ENCODE measurements at regions not wholly inside any gene's neighbourhood (a gene's known extent, or its start where the extent isn't known, plus 50 kb on each side); places are given as distances from the start of the nearest gene placed in this dataset.

DNA sequence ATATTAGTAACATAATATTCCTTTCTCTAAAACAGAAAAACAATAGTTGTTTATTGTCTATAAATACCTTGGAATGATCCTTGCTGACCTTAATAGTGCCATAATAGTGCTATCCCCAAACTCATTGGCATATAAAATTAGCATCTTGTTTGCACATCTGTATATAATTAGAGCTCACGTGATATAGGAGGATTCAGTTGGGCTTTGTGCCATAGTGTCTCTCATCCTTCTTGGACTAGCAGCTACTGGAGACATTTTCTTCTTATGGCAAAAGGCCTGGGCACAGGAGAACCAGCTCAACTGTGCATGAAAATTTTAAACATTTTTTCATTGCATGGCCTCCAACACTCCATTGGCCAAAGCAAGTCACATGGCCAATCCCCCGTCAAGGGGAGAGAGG, 342.5 kb downstream of the SPATA31D1 start:
- no CpG with 5 or more reads among the region's 2 CpGs for WGBS (ENCODE audit: extremely low coverage, insufficient read length, low lambda C conversion rate)
- DNase-seq, result no peak
- Histone ChIP-seq H3K79me2 (ENCODE audit: insufficient read depth, low read length) (no peaks in the 10 kb centered on the region), H3K56ac (ENCODE audit: insufficient read length, low read depth, low read length) (no peak overlapping the region), H3K18ac (ENCODE audit: insufficient read length, low read depth, low read length) (no peak overlapping the region), H2BK5ac (ENCODE audit: insufficient read length, low read length) (no peak overlapping the region), H4K5ac (ENCODE audit: insufficient read length, low read depth, low read length) (no peak overlapping the region), H3K23ac (ENCODE audit: insufficient read length, low read depth, low read length) (no peak overlapping the region), H4K20me1 (ENCODE audit: control insufficient read depth, insufficient read depth, insufficient read length) (no peaks in the 10 kb centered on the region), H3K14ac (ENCODE audit: insufficient read depth, low read length) (no peak overlapping the region), H3K9me3 (ENCODE audit: control insufficient read depth, low read depth, low read length) (no peaks in the 10 kb centered on the region), H4K8ac (replicated peaks; ENCODE audit: insufficient read length, low read depth, low read length) (no peak overlapping the region), H3K27me3 (ENCODE audit: insufficient read depth, low read length) (no peaks in the 10 kb centered on the region), H3K4me2 (ENCODE audit: insufficient read depth, insufficient read length, low read length) (no peak overlapping the region), H2BK15ac (ENCODE audit: low read depth, low read length) (no peak overlapping the region), H3K23me2 (ENCODE audit: insufficient read length, low read depth, low read length, poor library complexity, severe bottlenecking) (no peaks in the 10 kb centered on the region), H2AFZ (ENCODE audit: low read length) (no peak overlapping the region), H3K9ac (ENCODE audit: extremely low read depth, insufficient read length, low read length) (no peak overlapping the region), H3K27ac (ENCODE audit: insufficient read length, low read depth, low read length) (no peak overlapping the region), H2BK12ac (ENCODE audit: insufficient read length, low read depth, low read length) (no peak overlapping the region), H3K79me1 (ENCODE audit: insufficient read depth, low read depth, low read length, poor library complexity, severe bottlenecking) (no peaks in the 10 kb centered on the region), H2BK120ac (ENCODE audit: low read depth, low read length, poor library complexity, severe bottlenecking) (no peak overlapping the region), H3T11ph (ENCODE audit: low read length) (no peak overlapping the region), H4K91ac (ENCODE audit: insufficient read length, low read depth, low read length) (no peak overlapping the region), H2AK5ac (ENCODE audit: insufficient read length, low read length) (no peak overlapping the region), H2BK20ac (ENCODE audit: low read depth, low read length, poor library complexity, severe bottlenecking) (no peak overlapping the region), H3K4ac (ENCODE audit: low read depth, low read length) (no peak overlapping the region), H3K4me1 (ENCODE audit: insufficient read depth, low read length) (no peaks in the 10 kb centered on the region)
- H3K27me3 Mint-ChIP-seq (ENCODE audit: low read depth), result no peaks in the 10 kb centered on the region
- H3K4me1 Mint-ChIP-seq, result peaks cover 0 to 2% of the 10 kb centered on the region in 2 experiments; a peak in 1 of 4 replicates
- TF ChIP-seq, protein P1, sequence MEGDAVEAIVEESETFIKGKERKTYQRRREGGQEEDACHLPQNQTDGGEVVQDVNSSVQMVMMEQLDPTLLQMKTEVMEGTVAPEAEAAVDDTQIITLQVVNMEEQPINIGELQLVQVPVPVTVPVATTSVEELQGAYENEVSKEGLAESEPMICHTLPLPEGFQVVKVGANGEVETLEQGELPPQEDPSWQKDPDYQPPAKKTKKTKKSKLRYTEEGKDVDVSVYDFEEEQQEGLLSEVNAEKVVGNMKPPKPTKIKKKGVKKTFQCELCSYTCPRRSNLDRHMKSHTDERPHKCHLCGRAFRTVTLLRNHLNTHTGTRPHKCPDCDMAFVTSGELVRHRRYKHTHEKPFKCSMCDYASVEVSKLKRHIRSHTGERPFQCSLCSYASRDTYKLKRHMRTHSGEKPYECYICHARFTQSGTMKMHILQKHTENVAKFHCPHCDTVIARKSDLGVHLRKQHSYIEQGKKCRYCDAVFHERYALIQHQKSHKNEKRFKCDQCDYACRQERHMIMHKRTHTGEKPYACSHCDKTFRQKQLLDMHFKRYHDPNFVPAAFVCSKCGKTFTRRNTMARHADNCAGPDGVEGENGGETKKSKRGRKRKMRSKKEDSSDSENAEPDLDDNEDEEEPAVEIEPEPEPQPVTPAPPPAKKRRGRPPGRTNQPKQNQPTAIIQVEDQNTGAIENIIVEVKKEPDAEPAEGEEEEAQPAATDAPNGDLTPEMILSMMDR (conservative IDR thresholded peaks at IDR 0.05), result no peak
- no peak overlapping the region for H3K4me3 Mint-ChIP-seq
- H3K36me3 Mint-ChIP-seq (ENCODE audit: insufficient read depth in 1 of 3, low read depth in 3 of 3), result peaks cover 0 to under 1% (median 0%) of the 10 kb centered on the region in 3 experiments; a peak in 2 of 7 replicates
- no peak overlapping the region for H3K27ac Mint-ChIP-seq
- peaks cover under 1 to 6% of the 10 kb centered on the region in 2 experiments; a peak in 4 of 5 replicates for H3K9me3 Mint-ChIP-seq
